ENCODE measurements at regions not wholly inside any gene's neighbourhood (a gene's known extent, or its start where the extent isn't known, plus 50 kb on each side); places are given as distances from the start of the nearest gene placed in this dataset.

DNA sequence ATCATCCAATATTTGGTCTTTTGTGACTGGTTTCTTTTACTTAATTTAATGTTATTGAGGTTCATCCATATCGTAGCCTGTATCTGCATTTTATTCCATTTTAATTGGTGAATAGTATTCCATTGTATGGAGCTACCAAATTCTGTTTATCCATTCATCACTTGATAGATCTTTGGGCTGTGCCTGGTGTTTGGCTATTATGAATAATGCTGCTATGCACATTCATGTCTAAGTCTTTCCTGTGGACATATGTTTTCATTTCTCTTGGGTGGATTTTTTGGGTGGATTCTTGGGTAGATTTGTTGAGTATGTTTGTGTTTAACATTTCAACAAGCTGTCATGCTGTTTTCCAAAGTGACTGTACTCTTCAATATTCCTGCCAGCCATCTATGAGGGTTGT, 52.5 kb upstream of the NEDD4L start:
- DNase-seq, result no peak

DNA sequence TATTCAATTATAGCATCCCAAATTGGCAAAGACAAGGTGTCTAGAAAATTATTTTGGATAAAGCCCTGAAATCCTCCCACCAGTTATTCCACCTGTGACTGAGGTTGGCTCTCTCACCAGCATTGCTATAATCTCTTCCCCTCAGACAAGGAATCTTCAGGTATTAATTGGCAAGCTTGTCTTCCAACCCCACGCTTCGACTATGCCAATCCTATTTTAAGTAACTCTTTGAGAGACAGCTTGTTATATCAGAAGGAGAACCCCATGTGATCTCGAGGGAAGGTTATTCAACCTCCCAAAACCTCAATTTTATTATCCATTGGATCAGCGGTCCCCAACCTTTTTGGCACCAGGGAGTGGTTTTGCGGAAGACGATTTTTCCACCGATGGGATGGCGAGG, 54.5 kb upstream of the NEDD4L start:
- no peak for DNase-seq

DNA sequence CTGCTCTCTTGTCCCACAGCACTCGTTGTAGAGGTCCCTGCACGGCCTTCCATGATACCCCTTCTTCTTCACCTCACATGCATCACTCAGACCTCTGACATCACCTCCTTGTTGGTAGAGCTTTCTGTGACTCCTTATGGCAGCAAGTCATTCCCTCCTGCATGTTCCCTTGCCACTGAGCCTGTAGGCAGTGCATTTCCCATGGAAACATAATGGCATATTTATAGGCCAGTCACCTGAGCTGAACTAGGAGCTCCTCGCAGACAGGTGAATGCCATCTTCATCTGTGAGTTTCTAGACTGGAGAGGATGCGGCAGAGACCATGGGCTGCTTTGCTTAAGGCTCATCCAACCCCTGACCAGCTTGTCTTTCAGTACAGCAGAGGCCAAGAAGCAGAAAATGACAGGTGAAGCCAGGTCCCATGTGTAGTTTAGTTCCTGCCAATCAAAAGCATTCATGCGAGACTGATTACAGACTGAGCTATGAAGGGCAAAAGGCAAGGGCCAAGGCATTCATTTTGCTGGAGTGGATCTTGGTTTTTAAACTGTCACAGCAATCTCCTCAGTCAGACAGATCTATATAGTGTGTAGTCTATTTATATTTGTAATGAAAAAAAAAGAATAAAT, 59.4 kb upstream of the NEDD4L start:
- DNase-seq, result no peak

DNA sequence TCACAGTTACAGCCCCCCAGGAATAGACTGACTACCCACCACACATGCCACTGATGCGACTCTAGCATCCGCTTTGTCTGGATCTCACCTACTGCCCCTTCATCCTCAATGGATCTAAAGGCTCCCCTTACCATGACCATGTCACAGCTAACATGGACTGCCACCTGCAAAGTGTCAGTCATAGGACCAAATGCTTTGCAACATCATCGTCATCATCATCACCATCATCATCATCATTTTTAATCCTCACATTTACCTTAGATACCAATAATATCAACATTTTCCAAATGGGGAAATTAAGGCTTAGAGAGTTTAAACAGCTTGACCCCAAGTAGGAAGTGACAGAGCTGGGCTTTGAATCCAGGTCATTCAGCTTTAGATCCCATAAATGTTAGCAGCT, 60.1 kb upstream of the NEDD4L start:
- DNase-seq, result no peak

DNA sequence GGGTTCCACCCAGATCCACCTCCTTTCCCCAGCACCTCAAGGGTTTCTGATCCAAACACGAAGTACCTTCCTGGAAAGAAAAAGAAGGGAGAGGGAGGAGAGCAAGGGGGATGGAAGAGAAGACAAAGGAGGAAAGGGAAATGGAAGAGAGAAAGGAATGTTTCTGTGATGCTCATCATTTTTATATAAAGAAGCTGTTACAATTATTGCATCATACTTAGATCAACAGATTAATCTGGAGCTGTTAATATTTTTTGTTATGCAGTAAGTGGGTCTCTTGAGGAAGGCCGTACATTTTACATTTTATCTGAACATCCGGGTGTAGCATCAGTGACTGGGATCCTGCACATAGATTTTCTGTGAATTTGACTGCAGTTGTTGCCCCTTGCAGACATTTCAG, 60.6 kb upstream of the NEDD4L start:
- DNase-seq, result no peak

DNA sequence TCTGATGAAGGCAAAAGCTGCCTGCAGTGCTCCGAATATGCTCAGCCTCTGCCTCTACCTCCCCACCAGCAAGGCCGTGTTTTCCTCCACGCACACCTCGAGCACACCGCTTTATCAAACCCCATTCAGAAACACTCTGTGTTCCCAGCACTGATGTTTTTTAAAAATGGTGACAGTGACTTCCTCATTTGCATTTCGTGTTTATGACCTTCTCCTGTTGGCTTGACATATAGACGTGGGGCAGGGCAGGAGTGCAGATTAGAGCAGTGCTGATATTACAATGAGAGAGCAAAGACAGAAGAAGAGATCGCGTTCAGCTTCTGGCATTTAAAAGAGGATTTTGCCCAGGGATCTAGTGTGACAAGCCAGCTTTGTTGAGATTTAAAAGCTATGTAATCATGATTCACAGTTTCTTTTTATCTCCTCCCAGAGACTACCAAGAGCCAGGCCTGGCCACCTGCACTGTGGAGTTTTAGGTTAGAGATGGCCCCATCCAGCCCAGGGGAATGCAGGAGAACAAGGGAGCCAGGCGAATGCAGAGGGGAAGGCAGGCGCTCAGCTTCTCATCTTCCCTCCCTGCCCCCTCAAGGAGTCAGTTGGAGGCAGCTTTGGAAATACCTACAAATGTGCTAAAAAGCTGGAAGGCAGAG, 61.5 kb upstream of the NEDD4L start:
- no peak for DNase-seq

DNA sequence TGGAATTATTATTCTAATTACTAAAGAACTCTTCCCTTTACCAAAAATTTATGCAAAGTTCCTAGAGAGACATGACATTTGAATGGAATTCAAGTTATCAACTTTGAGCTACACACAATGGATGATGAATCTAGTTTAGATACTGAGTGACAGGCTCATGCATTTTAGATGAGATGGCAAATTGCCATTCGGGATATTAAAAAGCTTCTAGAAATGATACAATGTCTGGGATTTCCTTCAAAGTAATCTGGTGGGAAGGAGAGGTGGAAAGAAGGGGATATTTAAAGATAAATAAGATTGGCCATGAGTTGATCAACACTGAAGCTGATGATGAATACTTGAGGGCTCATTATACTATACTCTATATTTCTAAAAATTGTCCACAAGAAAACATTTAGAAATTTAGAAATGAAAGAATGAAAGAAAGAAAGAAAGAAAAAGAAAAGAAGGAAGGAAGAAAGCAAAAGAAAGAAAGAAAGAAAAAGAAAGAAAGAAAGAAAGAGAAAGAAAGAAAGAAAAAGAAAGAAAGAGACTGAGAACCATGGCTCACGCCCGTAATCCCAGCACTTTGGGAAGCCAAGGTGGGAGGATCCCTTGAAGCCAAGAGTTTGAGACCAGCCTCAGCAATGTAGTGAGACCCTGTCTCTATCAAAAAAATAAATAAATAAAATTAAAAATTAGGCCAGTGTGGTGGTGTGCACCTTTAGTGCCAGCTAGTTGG, 62.6 kb upstream of the NEDD4L start:
- DNase-seq, result no peak

DNA sequence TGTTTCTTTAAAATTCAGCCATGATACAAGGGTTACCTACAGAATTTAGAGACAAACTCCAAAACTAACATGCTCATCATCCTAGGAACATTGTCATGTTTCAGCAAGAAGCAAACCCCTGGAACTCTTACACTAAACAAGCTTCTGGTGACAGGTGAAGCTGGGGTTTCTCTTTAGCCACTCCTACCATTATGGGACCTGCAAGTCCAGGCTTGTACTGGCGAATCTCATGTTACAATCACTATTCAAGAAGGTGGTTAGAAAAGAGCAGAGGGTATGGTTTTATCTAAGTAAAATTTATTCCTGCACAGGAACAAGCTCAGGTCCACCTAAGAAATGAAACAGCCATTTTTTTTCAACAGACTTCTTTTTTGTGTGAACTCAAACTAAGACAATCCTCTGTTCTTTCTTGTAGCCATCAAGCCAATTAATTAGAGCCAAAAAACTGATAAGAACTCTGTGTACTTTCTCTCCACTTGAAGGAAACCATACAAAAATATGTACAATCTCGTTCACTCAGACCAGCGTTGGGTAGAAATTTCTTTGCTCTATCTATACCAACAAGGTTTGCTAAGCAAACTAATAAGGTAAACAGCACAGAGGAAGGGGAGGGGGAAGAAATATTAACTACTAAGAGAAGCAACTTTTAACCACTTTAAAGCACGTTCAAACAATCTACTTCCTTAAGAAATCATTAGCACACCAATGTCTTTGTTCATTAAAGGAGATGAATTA, 63.3 kb upstream of the NEDD4L start:
- no peak for DNase-seq

DNA sequence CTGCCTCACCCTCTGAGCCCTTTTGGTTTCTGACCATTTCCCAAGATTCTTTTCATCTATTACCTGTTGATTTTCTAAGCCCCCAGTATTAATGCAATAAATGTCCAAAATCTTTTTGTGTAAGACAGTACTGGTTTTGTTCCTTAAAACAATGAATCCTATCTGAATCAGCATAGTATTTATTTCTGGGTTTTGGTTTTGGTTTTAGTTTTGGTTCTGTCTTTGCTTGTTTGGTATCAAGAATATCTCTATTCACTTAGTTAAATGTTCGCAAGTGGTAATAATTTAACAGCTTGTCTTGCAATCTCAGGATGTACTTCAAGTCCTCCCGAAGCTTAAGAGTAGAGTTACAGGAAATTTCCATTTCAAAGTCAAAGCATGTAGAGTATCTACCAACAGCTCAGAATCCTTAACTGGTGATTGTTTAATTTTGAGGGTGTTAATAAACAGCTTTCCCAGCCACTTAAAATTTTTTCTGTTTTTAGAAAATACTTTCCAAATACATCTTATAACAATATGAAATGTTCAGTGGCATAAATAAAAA, 67.7 kb upstream of the NEDD4L start:
- no peak for DNase-seq

DNA sequence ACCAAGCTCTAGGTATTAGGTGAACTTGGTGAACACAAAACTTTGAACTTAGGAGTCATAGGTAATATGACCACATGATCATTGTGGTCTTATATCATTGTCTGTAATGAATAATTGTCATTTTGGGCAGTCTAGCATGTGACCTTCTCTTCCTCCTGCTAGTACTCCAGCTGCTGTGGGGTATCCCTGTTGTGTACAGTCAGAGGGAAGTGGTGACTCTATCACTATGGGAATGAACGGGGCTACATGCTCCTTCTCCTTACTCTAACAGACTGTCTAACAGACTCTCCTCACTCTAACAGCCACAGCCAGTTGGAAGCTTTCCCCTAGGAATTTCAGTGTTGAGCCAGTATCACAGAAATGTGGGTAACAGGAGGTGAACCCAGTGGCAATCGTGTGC, 68.2 kb upstream of the NEDD4L start:
- no peak for DNase-seq

DNA sequence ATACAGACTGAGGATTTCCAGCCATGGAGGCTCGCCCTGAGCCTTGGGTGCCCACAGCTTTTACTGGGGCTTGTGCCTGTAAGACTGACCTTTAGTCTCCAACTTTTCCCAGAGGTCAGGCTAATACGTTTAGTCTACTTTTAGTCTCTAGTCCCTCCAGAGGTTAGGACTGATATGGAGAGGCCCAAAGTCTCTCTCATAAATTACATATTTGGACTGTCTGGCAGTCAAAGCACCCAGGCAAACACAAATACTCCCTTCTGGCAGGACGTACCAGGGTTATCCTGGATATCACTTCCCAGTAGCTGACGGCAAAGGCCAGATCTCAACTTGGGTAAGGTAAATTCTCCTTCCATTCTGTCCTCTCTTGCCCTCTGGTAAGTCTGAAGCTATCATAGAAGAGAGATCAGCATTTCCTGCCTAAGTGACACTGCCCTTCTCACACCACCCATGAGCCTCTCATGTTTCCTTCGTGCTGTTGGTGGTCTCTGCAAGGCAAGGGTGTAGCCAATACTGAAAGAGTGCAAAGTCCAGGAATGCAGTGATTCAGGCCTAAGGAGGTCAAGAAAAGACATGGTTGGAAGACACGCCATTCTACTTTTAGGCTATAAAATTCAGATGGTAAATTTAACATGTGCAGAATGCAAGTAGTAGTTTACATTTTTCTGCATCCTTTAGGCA, 69.3 kb upstream of the NEDD4L start:
- no peak for DNase-seq

DNA sequence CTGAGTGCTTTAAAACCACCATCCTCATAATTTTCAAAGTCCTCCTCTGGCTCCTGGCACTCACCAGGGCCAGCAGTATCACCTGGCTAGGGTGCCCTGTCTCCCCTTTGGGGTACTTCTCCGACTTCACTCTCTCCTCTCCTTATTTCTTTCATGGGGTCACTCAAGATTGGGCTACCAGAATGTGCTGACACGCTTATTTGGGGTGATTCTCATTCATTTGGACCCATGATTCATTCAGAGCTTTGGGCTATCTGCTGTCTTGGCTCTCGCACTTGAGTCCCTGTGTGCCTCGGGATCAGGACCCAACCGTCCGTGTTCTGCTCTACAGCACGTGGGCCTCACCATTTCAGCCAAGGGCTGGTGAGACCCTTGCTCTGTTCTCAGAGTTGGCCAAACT, 70.1 kb upstream of the NEDD4L start:
- no peak for DNase-seq

DNA sequence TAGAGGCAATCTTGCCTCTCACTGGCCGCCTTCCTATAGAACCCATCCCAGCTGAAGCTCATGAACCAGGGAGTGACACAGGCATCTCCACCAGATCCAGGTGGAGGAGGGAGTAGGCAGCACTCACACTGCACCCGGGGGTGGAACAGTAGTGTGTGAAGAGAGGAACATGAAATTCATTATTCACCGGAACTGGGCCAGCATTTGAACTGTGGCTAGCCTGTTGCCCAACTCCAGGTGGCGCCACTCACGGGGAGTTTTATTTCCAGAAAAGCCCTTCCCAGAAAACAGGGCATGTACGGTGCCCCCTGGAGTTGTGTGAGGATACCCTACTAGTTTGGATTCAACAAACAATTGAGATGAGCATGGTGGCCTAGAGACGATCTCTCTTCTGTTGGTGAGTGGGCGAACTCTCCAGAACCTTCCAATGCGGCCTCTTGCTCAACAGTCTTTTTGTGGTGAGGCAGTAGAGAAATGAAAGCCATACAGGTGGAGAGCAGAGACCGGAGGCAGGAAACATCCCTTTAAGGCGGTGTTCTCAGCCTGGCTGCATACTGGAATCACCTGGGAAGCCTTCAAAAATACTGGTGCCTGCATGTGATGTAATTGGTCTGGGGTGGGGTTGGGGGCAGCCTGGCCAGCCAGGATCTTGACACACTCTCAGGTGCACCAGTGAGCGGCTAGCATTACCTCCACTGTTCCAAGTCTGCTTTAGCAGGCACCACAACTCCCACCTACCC, 73.5 kb upstream of the NEDD4L start:
- DNase-seq, result no peak

DNA sequence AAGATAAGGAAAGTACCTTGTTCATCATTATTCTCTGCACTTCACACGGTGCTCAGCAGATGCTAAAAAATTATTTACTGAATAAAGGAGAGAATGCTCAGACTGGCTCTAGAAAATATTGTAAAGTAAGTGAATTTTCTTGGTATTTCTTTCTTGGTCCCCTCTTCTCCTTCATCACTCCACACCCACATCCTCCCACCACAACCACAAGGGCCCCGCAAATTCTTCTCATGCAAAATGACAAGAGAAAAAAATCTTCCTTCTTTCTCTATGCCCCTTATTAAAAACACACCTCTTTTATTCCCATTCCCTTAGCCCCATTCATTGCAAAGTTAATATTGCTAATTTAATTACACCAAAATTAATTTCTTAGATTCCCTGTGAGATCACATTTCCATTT, 74.2 kb upstream of the NEDD4L start:
- no peak for DNase-seq

DNA sequence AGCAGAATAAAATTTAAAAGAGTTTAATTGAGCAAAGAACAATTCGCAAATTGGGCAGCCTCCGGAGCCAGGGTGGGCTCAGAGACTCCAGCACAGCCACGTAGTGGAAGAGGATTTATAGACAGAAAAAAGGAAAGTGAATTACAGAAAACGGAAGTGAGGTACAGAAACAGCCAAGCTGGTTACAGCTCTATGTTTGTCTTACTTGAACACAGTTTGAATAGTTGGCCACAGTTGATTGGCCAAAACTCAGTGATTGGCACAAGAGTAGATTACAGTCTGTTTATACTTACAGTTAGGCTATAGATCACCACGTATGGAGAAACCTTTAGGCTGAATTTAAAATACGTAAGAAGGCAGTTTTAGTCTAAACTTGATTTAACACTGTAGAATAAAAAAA, 78.8 kb upstream of the NEDD4L start:
- no peak for DNase-seq

DNA sequence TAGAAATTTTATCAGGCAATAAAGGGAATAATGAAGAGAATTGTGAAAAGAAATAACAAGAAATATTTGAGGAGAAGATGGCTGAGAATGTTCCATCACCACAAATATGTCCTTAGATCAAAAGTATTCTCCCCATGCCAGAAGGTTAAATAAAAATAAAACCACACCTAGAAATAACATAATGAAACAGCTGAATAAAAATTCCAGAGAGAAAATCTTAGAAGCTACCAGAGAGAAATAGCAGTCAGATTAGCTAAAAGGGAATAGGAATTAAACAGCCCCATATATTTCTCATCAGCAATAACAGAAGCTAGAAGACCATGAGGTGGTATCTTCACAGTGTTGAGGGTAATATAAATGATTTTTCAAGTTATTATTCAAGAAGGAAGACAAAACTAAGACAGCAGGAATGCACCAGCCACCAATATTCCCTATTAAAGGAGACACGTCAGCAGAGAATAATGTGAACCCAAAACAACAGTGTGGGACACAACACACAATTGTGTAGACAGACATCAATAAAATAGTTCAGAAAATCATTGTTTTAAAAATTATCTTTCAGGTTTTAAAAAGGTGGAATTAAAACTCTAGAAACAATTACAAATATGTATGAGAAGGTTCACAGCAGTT, 82.0 kb upstream of the NEDD4L start:
- no peak for DNase-seq

DNA sequence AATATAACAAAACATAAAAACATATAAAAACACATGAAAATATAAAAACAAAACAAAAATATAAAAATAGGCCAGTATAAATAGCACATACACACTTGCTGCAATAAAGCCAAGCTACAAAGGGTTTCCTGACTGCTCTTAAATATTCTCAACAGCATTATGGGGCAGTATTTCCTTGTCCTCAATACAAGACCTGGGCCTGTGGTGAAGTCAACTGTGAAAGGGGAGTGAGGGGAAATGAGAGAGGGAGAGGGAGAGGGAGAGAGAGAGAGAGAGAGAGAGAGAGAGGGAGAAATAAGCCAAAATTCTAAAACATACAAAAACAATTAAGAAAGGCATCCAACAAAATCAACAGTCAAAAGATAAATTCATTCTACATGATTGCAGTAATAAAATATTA, 82.6 kb upstream of the NEDD4L start:
- DNase-seq, result no peak

DNA sequence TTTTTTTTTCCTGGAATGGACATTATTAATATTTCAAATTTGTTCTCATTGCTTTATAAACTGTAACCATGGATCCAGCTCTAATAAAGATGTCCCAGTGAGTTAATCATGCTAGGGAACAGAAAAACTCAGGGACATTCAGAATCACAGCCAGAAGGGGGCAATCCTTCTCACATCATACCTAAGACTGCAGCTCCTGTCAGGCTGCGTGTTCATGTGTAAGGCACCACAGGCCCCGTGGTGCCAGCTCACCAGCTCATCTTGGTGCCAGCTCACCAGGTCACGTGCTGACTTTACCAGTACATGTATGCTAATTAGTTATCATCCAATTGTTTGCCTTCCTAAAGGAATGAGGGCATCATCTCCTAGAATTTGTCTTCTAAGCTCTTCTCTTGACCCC, 84.7 kb upstream of the NEDD4L start:
- DNase-seq, result no peak

DNA sequence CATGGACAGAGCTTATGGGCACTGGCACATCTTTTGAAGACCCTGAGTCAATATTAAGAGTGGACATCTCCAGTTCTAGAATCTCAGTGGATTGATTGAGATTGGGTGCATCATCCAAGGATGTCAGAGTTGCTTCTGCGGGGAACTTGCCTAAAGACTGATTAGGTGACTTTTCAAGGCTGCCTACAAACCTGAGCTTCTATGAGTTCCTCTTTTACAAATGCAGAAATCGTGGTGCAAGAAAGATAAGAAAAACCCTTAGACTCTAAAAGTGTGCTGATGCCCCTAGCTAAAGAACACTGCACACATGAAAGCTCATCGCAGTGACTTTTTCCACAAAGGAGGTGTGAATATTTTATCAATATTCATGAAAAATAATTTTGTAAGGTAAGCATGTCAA, 86.8 kb upstream of the NEDD4L start:
- no peak for DNase-seq

DNA sequence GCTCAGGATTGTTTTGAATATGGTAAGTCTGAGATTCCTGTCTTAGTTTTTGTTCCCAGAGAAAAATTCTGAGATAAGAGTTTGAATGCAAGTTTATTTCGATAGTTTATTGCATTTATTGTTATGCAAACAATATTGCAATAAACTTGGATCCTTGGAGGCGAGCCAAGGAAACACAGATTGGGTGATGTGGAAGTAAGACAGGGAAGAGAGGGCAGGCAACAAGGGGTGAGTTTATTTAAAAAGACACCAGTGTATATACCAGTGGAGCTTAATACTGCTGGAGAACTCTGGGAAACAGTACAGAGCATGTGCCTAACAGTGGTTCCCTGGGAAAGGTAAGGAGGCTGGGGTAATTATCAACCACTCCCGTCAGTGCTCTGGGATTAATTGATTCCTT, 87.5 kb upstream of the NEDD4L start:
- no peak for DNase-seq

DNA sequence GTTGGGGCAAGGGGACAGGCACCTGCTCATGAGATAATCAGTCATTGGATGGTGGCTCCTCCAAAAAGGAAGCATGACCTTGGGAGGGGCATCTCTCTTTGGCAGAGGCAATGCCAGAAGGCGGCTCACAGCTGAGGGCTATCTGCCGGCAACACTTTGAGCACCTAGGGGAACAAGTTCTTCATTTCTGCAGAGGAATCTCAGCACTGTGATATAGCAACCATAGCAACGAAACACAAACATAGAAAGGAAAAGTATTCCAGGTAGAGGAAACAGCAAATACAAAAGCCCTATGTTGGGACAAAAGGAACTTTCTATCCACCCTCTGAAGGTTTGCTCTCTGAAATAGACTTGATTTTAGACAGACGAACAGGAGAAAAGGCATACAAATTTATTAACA, 89.1 kb upstream of the NEDD4L start:
- DNase-seq, result no peak

DNA sequence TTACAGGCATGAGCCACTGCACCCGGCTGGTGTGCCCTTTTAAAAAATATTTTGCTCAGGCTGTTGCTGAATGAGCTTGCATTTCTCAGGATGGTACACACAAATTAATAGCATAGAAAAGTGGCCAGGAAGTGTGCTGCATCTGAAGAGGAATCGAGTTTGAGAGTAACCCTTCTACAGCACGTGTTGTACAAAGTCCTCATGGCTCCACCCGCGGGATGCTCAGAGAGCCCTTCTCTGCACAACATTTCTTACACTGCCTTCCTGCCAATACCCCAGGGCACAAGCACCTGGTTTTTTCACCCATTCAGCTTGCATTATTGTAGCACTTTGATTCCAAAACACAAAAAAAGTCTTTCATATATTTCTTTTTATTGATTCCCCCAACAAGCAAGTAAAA, 90.1 kb upstream of the NEDD4L start:
- no peak for DNase-seq

All from stimulated activated CD4-positive, alpha-beta T cell treated with anti-CD3 and anti-CD28 coated beads, Interleukin-4, amount 100 ng/mL, for 1 hour (primary cell).